ENCODE measurements at regions not wholly inside any gene's neighbourhood (a gene's known extent, or its start where the extent isn't known, plus 50 kb on each side); places are given as distances from the start of the nearest gene placed in this dataset.
"Not testable (repeated sequence)": the region's sequence is repeated elsewhere in the genome, so short reads cannot be mapped to it uniquely, and the experiment has no call there.

DNA sequence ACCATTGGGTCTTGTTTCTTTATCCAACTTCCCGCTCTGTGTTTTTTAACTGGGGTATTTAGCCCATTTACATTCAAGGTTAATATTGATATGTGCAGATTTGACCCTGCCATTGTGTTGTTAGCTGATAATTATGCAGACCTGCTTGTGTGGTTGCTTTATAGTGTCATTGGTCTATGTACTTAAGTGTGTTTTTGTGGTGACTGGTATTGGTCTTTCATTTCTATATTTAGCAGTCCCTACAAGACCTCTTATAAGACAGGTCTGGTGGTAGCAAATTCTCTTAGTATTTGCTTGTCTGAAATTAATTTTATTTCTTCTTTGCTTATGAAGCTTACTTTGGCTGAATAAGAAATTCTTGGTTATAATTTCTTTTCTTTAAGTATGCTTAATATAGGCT is 698.1 kb downstream of the DTWD2 start:
- DNase-seq (ENCODE audit: low read depth, low spot score), result no peak

DNA sequence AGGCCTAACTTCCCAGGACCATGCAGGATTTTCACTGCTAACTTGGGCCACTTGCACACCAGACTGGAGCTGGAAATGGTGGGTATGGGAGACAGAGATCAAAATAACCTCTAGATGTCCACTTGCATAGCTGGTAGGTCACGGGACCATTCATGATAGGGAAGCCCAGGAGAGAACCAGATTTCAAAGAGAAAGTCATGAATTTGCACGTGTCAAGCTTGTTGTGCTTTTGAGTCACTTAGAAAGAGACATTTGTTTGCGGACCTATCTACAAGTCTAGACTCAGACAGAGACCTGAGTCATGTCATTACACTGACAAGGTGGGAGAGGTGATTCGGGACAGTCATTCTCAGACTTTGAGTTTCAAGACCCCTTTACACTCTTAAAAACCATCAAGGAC is 704.1 kb downstream of the DTWD2 start:
- not testable (repeated sequence) for DNase-seq (ENCODE audit: low read depth, low spot score)

- not testable (repeated sequence) for DNase-seq (ENCODE audit: low read depth, low spot score)
Measured at GRCh38 chr5:118282480-118283038, 705.8 kb downstream of the DTWD2 start.

GRCh38 chr5:118279540-118280294 is 708.6 kb downstream of the DTWD2 start:
- no peak for DNase-seq (ENCODE audit: low read depth, low spot score)

DNA sequence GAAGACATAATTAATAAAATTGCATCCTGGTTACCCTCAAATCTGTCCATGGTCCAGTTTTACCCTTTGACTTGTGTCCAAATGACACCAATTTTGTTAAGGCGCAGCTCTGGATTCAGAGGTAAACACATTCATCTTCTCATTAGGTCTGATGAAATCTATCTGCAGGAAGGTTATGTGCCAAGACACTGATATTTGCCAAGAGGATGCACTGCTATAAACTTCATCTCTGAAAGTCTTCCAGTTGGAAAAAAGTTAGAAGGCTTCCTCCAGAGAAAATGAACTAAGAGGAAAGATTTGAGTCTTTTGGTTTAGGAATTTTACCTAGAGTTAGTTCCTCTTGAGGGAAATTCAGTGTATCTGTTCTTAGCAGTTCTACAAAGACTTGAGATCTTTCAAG is 717.8 kb downstream of the DTWD2 start:
- DNase-seq (ENCODE audit: low read depth, low spot score), result no peak

- no peak for DNase-seq (ENCODE audit: low read depth, low spot score)
Measured at GRCh38 chr5:118258223-118258622, 730.1 kb downstream of the DTWD2 start.

DNA sequence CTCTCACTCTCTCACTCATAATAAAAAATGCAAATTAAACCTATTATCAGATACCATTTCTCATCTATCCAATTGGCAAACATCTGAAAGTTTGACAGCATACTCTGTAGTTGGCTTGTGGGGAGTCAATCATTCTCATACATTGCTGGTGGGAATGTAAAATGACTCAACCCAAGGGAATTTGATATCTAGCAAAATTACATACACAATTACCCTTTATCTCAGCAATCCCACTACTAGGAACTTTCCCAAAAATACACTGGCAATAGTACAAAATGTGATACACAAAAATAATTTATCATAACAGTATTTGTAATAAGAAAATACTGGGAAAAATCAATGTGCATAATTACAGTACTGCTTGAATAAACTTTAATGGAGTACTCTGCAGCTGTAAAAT is 731.3 kb downstream of the DTWD2 start:
- no peak for DNase-seq (ENCODE audit: low read depth, low spot score)

DNA sequence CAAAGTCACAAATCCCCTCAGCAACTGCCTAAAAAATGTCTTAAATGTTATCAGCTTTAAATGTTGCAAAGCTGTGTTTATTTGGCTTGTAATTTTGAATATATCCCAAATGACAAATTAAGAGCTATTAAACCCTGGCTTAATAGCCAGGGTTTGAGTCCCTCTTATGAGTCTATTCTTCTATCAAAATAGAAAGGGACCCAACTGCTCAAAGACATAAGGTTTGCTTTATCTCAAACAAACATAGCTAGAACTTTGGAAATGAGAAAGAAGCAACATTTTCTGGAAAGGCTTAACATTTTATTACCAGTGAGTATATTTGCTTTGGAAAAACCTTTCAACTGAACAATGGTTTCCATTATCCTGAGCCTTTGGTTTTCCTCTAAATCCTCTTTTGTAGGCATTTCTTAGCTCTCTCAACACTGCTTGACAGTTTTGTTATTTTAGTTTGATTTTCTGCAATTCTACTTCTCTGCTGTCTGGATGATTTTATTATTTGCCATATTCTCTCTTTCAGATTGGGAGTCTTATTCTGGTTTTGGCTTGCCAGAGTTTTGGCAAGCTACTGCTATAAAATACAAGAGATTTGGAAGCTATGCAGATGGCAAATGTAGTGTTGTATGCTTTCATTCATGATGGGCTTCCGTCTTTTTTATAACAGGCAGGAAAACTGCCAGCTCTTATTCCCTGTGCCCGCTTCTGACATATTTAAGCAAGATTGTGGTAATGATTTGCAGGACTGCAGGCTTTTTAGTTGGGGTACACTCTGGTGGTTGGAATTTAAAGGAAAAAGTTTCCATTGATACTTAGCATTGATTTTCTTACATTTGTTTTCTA is 734.9 kb downstream of the DTWD2 start:
- DNase-seq (ENCODE audit: low read depth, low spot score), result no peak

GRCh38 chr5:118249386-118249785 is 739.0 kb downstream of the DTWD2 start:
- no peak for DNase-seq (ENCODE audit: low read depth, low spot score)

GRCh38 chr5:118247458-118247857 is 740.9 kb downstream of the DTWD2 start:
- DNase-seq (ENCODE audit: low read depth, low spot score), result no peak

DNA sequence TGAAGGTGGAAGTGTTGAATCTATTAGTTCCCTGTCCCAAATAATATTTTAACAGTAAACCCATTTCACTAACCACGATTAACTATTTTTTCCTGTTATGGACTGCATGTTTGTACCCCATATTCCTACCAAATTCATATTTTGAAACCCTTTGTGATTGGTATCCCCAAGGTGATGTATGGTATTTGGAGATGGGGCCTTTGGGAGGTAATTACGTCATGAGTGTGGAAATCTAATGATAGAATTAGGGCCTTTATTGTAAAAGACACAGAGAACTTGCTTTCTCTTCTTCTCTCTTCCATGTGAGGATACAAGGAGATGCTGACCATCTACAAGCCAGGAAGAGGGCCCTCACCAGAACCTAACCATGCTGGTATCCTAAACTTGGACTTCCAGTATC is 744.7 kb downstream of the DTWD2 start:
- no peak for DNase-seq (ENCODE audit: low read depth, low spot score)

GRCh38 chr5:118243068-118243467 is 745.3 kb downstream of the DTWD2 start:
- no peak for DNase-seq (ENCODE audit: low read depth, low spot score)

GRCh38 chr5:118236108-118236849 is 752.1 kb downstream of the DTWD2 start:
- DNase-seq (ENCODE audit: low read depth, low spot score), result no peak

GRCh38 chr5:118233606-118234005 is 754.7 kb downstream of the DTWD2 start:
- no peak for DNase-seq (ENCODE audit: low read depth, low spot score)

GRCh38 chr5:118228489-118228888 is 759.9 kb downstream of the DTWD2 start:
- no peak for DNase-seq (ENCODE audit: low read depth, low spot score)

- no peak for DNase-seq (ENCODE audit: low read depth, low spot score)
Measured at GRCh38 chr5:118224546-118224945, 763.8 kb downstream of the DTWD2 start.

GRCh38 chr5:118220556-118221195 is 767.7 kb downstream of the DTWD2 start:
- DNase-seq (ENCODE audit: low read depth, low spot score), result no peak

GRCh38 chr5:118211606-118212005 is 776.7 kb downstream of the DTWD2 start:
- no peak for DNase-seq (ENCODE audit: low read depth, low spot score)

GRCh38 chr5:118208031-118208453 is 780.3 kb downstream of the DTWD2 start:
- DNase-seq (ENCODE audit: low read depth, low spot score), result no peak

- DNase-seq (ENCODE audit: low read depth, low spot score), result no peak
Measured at GRCh38 chr5:118199801-118200200, 788.5 kb downstream of the DTWD2 start.

GRCh38 chr5:118196229-118196628 is 792.1 kb downstream of the DTWD2 start:
- no peak for DNase-seq (ENCODE audit: low read depth, low spot score)
